ENCODE measurements at regions not wholly inside any gene's neighbourhood (a gene's known extent, or its start where the extent isn't known, plus 50 kb on each side); places are given as distances from the start of the nearest gene placed in this dataset.

- TF ChIP-seq, protein P1, sequence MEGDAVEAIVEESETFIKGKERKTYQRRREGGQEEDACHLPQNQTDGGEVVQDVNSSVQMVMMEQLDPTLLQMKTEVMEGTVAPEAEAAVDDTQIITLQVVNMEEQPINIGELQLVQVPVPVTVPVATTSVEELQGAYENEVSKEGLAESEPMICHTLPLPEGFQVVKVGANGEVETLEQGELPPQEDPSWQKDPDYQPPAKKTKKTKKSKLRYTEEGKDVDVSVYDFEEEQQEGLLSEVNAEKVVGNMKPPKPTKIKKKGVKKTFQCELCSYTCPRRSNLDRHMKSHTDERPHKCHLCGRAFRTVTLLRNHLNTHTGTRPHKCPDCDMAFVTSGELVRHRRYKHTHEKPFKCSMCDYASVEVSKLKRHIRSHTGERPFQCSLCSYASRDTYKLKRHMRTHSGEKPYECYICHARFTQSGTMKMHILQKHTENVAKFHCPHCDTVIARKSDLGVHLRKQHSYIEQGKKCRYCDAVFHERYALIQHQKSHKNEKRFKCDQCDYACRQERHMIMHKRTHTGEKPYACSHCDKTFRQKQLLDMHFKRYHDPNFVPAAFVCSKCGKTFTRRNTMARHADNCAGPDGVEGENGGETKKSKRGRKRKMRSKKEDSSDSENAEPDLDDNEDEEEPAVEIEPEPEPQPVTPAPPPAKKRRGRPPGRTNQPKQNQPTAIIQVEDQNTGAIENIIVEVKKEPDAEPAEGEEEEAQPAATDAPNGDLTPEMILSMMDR (IDR thresholded peaks at IDR 0.05; ENCODE audit: low read length), result no peak
- TF ChIP-seq EZH2 (IDR thresholded peaks at IDR 0.05; ENCODE audit: borderline replicate concordance, low read length), result no peak
These were observed 150.5 kb downstream of the FZD1 start for GRCh38 chr7:91414734-91415133.

Data from OCI-LY1 (cell line).